Nephron progenitor cell (in vitro differentiated cells): ENCODE measurements at regions not wholly inside any gene's neighbourhood (a gene's known extent, or its start where the extent isn't known, plus 50 kb on each side); places are given as distances from the start of the nearest gene placed in this dataset.
"Not testable (repeated sequence)": the region's sequence is repeated elsewhere in the genome, so short reads cannot be mapped to it uniquely, and the experiment has no call there.

Experiments used
- DNase-seq: peaks from one replicate; pipeline ENCODE4 v3.0.0; 2021
- H3K27ac Mint-ChIP-seq: 2 replicates; pipeline ENCODE4 v1.8.0; 2021; ENCODE audit warnings: mild to moderate bottlenecking, moderate library complexity, mixed read lengths
- H3K27me3 Mint-ChIP-seq: 2 replicates; pipeline ENCODE4 v1.8.0; 2021; ENCODE audit warnings: mild to moderate bottlenecking, low read depth, mixed read lengths; ENCODE audit not compliant: poor library complexity
- H3K36me3 Mint-ChIP-seq: 2 replicates; pipeline ENCODE4 v1.8.0; 2021; ENCODE audit warnings: low read depth, mixed read lengths
- H3K4me1 Mint-ChIP-seq: 2 replicates; pipeline ENCODE4 v1.8.0; 2021; ENCODE audit warnings: mixed read lengths
- H3K4me3 Mint-ChIP-seq: 2 replicates; pipeline ENCODE4 v1.8.0; 2021; ENCODE audit warnings: mild to moderate bottlenecking, moderate library complexity, mixed read lengths
- H3K9me3 Mint-ChIP-seq: 2 replicates; pipeline ENCODE4 v1.8.0; 2021; ENCODE audit warnings: mild to moderate bottlenecking, moderate library complexity, mixed read lengths
- TF ChIP-seq, protein P1 (sequence below): fragments of 200-600 bp; sonication (generic); IDR thresholded peaks from 2 replicates; pipeline ENCODE4 v1.5.0; 2021; ENCODE audit warnings: antibody characterized with exemption

DNA sequence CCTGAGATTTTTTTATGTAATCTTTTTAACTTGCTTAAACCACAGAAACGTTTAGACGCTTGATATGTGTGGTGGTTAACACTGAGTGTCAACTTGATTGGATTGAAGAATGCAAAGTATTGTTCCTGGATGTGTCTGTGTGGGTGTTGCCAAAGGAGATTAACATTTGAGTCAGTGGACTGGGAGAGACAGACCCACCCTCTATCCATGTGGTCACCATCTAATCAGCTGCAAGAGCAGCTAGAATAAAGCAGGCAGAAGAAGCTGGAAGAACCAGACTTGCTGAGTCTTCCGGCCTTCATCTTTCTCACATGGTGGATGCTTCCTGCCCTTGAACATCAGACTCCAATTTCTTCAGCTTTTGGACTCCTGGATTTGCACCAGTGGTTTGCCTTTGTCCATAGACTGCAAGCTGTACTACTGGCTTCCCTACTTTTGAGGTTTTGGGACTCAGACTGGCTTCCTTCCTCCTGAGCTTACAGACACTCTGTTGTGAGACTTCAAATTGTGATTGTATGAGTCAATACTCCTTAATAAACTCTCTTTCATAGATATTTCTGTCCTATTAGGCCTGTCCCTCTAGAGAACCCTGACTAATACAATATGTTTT, 816.0 kb upstream of the CDH9 start:
- no peaks in the 10 kb centered on the region for H3K36me3 Mint-ChIP-seq
- TF ChIP-seq, protein P1, sequence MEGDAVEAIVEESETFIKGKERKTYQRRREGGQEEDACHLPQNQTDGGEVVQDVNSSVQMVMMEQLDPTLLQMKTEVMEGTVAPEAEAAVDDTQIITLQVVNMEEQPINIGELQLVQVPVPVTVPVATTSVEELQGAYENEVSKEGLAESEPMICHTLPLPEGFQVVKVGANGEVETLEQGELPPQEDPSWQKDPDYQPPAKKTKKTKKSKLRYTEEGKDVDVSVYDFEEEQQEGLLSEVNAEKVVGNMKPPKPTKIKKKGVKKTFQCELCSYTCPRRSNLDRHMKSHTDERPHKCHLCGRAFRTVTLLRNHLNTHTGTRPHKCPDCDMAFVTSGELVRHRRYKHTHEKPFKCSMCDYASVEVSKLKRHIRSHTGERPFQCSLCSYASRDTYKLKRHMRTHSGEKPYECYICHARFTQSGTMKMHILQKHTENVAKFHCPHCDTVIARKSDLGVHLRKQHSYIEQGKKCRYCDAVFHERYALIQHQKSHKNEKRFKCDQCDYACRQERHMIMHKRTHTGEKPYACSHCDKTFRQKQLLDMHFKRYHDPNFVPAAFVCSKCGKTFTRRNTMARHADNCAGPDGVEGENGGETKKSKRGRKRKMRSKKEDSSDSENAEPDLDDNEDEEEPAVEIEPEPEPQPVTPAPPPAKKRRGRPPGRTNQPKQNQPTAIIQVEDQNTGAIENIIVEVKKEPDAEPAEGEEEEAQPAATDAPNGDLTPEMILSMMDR: no peak
- no peaks in the 10 kb centered on the region for H3K4me1 Mint-ChIP-seq
- H3K27me3 Mint-ChIP-seq: no peaks in the 10 kb centered on the region
- no peak overlapping the region for H3K27ac Mint-ChIP-seq
- DNase-seq: no peak
- no peak overlapping the region for H3K4me3 Mint-ChIP-seq
- H3K9me3 Mint-ChIP-seq: peaks cover 7% of the 10 kb centered on the region

DNA sequence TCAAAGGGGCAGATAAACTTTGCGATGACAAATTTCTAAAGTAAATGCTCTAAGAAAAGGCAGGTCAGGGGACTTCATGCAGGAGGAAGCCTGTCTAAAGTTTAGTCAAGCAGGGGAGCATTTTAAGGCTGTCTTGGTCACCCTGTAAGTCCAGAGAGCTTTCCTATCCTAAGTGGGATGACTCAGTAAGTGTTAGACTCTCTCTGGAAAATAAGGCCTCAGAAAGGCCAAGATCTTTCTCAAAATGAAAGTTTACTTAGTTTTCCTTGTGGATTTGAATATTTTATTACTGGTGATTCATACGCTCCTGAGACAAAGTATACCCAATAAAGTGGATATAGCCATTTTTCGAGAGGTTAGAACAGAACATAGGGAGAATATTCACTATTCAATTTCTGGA, 806.9 kb upstream of the CDH9 start:
- Mint-ChIP-seq H3K27ac (no peak overlapping the region), H3K4me1 (no peaks in the 10 kb centered on the region), H3K9me3 (no peaks in the 10 kb centered on the region), H3K27me3 (no peaks in the 10 kb centered on the region), H3K36me3 (no peaks in the 10 kb centered on the region), H3K4me3 (no peak overlapping the region)
- DNase-seq: no peak
- TF ChIP-seq, protein P1: no peak

DNA sequence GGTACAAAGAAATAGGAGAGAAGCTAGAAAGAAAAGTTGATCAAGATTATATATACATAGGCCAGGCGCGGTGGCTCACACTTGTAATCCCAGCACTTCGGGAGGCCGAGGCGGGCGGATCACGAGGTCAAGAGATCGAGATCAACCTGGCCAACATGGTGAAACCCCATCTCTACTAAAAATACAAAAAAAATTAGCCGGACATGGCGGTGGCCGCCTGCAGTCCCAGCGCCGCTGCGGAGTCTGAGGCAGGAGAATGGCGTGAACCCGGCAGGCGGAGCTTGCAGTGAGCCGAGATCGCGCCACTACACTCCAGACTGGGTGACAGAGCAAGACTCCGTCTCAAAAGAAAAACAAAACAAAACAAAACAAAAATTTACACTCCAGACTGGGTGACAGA, 798.3 kb upstream of the CDH9 start:
- not testable (repeated sequence) for H3K27me3 Mint-ChIP-seq, H3K4me1 Mint-ChIP-seq, H3K36me3 Mint-ChIP-seq, H3K9me3 Mint-ChIP-seq, H3K27ac Mint-ChIP-seq, DNase-seq, H3K4me3 Mint-ChIP-seq

DNA sequence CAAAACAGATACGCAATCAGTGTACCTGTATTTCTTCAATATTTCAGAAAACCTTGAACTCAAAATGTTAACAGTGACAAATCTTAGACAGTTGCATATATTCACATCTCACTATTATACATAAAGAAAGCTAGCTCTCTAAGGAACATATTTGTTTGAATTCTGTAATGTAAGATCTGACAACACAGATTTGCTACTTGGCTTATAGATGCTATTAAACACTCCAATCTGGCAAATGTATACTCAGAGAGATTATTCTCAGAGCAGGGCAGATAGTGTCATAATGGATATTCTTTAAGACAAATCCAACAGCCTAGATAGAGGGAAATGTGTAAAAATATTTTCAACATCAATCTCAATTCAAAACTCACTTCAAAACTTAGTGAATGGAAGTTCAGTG, 794.5 kb upstream of the CDH9 start:
- H3K36me3 Mint-ChIP-seq: no peaks in the 10 kb centered on the region
- H3K4me1 Mint-ChIP-seq: no peaks in the 10 kb centered on the region
- H3K9me3 Mint-ChIP-seq: no peaks in the 10 kb centered on the region
- H3K27ac Mint-ChIP-seq: no peak overlapping the region
- no peaks in the 10 kb centered on the region for H3K27me3 Mint-ChIP-seq
- TF ChIP-seq, protein P1: no peak
- no peak overlapping the region for H3K4me3 Mint-ChIP-seq
- DNase-seq: no peak

DNA sequence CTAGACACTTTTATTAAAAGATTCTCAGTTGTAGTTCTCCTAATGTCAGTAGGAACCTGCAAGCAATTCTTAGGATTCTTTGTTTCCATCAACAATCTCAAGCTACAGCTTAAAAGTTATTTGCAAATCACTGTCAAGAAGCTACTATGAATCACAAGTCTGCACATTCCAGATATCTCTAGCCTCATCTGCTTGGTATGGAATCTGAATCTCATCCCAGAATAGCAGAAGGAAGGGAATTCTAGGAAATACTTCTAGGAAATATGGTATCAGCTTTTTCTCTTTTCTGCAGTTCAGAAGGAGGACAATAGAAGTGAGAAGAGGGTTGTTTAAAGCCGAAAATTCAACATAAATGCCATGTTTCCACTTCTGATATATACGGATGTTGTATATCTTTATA, 792.2 kb upstream of the CDH9 start:
- TF ChIP-seq, protein P1: no peak
- H3K27me3 Mint-ChIP-seq: no peaks in the 10 kb centered on the region
- H3K9me3 Mint-ChIP-seq: no peaks in the 10 kb centered on the region
- H3K27ac Mint-ChIP-seq: no peak overlapping the region
- no peak for DNase-seq
- H3K4me1 Mint-ChIP-seq: no peaks in the 10 kb centered on the region
- H3K36me3 Mint-ChIP-seq: no peaks in the 10 kb centered on the region
- H3K4me3 Mint-ChIP-seq: no peak overlapping the region

DNA sequence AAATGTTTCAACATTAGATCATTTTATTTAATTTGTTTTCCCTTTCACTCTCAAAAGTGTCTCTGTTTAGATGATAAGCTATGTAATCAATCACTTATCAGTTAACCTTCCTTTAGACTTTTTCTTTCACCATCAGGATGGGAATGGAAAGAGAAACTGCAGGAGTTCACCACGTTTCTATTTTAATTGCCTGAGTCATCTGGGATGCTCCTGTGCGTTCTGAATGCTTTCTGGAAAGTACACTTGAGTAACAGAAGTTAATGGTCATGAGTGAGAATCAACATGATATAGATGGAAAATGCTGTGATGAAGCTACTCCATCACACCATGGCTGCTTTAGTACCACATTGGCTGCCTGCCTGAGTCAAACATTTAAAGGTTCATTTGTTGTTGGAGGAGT, 783.3 kb upstream of the CDH9 start:
- Mint-ChIP-seq H3K4me1 (peaks cover 5% of the 10 kb centered on the region), H3K27me3 (no peaks in the 10 kb centered on the region), H3K27ac (no peak overlapping the region), H3K4me3 (no peak overlapping the region), H3K9me3 (no peaks in the 10 kb centered on the region), H3K36me3 (no peaks in the 10 kb centered on the region)
- no peak for DNase-seq
- TF ChIP-seq, protein P1: no peak
